Hindlimb muscle (tissue), 1 donor: ENCODE measurements at regions not wholly inside any gene's neighbourhood (a gene's known extent, or its start where the extent isn't known, plus 50 kb on each side); places are given as distances from the start of the nearest gene placed in this dataset.
"Not testable (repeated sequence)": the region's sequence is repeated elsewhere in the genome, so short reads cannot be mapped to it uniquely, and the experiment has no call there.

ENCODE experiments used
- DNase-seq: peaks from one replicate; pipeline ENCODE4 v3.0.0-alpha.2; 2013

GRCh38 chr4:1572521-1572920 lies 111.6 kb downstream of the FAM53A start:
- no peak for DNase-seq

- DNase-seq = no peak
Observed at GRCh38 chr4:1572010-1572385, 112.1 kb downstream of the FAM53A start.

- no peak for DNase-seq
Observed at GRCh38 chr4:1571165-1572009, 112.7 kb downstream of the FAM53A start.

- DNase-seq = no peak
Observed at GRCh38 chr4:1570291-1571164, 113.6 kb downstream of the FAM53A start.

GRCh38 chr4:1569461-1570151 lies 114.5 kb downstream of the FAM53A start:
- DNase-seq = no peak

DNA sequence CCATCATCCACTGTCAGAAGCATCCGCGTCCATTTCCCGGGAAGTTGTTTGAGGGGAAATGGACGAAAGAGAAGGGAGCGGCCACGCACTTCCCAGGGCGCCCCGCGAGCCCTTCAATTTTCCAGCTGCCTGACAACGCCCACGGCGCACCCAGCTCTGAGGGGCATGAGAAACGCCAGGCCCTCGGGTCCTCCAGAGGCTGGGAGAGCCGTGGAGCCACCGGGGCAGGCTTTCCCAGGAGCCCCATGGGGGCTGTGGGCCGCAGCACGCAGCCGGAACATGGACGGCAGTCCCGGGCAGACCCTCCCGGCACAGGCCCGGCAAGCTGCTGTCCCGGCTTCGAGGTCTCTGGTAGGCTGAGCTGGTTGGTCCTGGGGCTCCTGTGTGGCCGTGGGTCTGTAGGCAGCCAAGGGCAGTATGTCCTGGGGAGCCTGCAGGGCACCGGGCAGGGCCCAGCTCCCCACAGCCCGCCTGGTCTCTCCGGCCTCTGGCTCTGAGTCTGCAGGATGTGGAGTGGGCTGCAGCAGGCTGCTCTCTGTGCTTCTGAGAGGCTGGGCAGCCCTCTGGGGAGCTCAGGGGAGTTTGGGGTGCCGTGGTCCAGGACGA lies 115.2 kb downstream of the FAM53A start:
- no peak for DNase-seq

GRCh38 chr4:1567808-1568581 lies 116.1 kb downstream of the FAM53A start:
- DNase-seq = no peak

- no peak for DNase-seq
Observed at GRCh38 chr4:1567519-1567807, 116.7 kb downstream of the FAM53A start.

- no peak for DNase-seq
Observed at GRCh38 chr4:1566838-1567518, 117.1 kb downstream of the FAM53A start.

DNA sequence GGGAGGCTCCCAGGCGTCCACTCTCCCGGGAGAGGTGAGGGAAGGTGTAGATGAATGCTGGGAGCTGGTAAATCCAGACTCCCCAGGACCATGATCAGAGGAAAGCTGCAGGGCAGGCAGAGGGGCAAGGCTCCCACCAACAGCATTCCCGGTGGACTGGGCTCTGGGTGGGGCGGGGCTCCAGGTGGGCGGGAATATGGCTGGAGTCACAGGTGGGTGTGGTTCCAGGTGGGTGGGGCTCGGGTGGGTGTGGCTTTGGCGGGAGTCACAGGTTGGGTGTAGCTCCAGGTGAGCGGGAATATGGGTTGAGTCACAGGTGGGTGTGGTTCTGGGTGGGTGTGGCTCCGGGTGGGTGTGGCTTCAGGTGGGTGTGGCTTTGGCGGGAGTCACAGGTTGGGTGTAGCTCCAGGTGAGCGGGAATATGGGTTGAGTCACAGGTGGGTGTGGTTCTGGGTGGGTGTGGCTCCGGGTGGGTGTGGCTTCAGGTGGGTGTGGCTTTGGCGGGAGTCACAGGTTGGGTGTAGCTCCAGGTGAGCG lies 117.7 kb downstream of the FAM53A start:
- DNase-seq = not testable (repeated sequence)

DNA sequence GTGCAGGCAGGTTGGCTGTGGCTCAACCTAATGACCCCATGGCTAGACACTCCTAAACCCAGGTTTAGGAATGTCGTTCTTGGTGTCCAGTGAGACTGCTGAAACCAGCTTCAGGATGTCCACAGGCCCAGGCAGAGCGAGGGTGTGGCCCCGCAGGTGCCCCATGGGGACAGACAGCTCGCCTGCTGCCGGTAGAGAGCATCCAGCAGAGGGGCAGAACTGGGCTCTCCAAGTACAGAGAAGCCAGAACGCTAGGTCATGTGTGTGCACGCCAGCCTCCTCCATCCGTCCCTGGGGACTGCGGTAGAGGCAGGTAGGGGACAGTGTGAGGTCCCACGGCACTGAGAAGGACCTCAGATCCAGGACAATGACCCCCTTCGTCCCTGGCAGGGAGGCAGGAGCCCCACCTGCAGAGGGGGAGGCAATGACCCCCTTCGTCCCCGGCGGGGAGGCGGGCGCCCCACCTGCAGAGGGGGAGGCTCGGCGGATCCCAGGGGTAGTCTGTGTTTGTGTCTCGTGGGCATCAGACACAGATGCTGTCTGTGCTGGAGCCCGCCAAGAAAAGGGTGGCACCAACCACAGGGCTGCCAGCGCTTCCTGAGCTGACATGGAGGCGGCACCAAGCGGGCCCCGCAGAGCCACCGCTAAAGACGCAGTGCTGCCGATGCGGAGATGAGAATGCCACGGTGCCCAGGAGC lies 118.4 kb downstream of the FAM53A start:
- DNase-seq = no peak

GRCh38 chr4:1564535-1565375 lies 119.4 kb downstream of the FAM53A start:
- no peak for DNase-seq

GRCh38 chr4:1563768-1564485 lies 120.2 kb downstream of the FAM53A start:
- DNase-seq = no peak

GRCh38 chr4:1563241-1563640 lies 120.9 kb downstream of the FAM53A start:
- no peak for DNase-seq

DNA sequence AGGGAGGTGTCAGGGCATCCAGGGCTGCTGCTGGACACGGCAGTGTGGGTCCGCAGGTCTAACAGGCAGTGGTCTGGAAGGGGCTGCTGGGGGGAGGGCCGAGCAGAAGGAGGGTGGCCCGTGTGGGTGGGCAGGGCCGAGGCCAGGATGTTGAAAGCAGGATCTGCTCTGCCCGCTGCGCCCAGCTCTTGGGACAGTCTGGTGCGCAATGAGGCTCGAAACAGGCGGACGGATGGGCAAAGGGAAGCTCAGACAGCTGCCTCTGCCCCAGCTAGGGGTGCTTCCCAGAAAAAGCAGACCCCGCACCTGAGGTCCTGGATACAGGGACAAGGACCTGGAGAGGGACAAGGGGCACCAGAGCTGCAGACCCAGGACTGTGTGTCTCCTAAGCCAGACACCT lies 121.3 kb downstream of the FAM53A start:
- no peak for DNase-seq

GRCh38 chr4:1562371-1562770 lies 121.7 kb downstream of the FAM53A start:
- no peak for DNase-seq

DNA sequence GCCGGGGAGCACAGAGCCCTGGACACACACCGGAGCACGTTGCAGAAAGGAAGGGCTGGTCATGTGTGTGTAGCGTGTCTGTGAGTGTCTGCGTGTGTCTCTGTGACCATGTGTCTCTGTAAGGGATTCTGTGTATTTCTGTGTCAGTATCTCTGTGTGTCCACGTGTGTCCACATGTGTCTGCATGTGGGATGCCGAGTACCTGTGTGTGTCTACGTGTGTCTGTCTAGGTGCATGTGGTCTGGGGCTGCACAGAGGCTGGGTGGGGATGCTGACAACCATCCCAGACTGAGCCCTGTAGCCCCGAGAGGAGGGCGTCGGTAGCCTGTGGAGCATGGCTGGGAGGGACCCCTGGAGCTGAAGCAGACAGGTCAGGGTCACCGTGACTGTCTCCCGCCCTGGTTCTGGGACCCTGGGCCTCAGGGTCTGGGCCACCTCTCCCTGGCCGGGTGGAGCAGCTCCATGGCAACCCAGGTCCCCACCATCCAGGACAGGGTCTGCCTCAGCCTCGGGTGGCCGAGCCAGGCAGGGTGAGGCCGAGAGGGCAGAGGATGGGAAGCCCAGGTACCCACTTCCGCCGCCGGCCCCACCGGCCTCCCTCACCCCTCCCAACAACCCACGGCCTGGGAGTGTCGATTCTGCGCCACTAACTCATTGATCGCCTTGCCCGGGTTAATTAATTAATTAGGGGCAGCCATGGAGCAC lies 122.7 kb downstream of the FAM53A start:
- no peak for DNase-seq
